K562 (cell line): ENCODE measurements at regions not wholly inside any gene's neighbourhood (a gene's known extent, or its start where the extent isn't known, plus 50 kb on each side); places are given as distances from the start of the nearest gene placed in this dataset.

ENCODE experiments used
- MAFK ChIP-seq: IDR thresholded peaks from 2 replicates; pipeline ENCODE4 v1.6.1; 2011; ENCODE audit warnings: low read length, improper control_type of control experiment
- RFX5 ChIP-seq: IDR thresholded peaks from 2 replicates; pipeline ENCODE4 v1.6.1; 2011; ENCODE audit warnings: low read depth, mild to moderate bottlenecking, improper control_type of control experiment, low read length
- ZBTB12 ChIP-seq: fragments of 250-450 bp; sonication (Bioruptor Pico); IDR thresholded peaks from 2 replicates; pipeline ENCODE4 v1.4.0; 2020

- no peak for TF ChIP-seq MAFK
- no peak for TF ChIP-seq ZBTB12
- TF ChIP-seq RFX5 = no peak
Observed at GRCh38 chr13:34087791-34088190, 269.8 kb downstream of the RFC3 start.
